HFFc6 (cell line): ENCODE measurements at regions not wholly inside any gene's neighbourhood (a gene's known extent, or its start where the extent isn't known, plus 50 kb on each side); places are given as distances from the start of the nearest gene placed in this dataset.

ENCODE experiments used
- DNase-seq: peaks from one replicate; pipeline ENCODE4 v3.0.0-alpha.2; 2018
- H3K27ac Mint-ChIP-seq: 2 replicates; pipeline ENCODE4 v1.8.0; 2020; ENCODE audit warnings: mild to moderate bottlenecking, mixed read lengths
- H3K27me3 Mint-ChIP-seq: 2 replicates; pipeline ENCODE4 v1.8.0; 2021; ENCODE audit warnings: mild to moderate bottlenecking, moderate library complexity, mixed read lengths; ENCODE audit not compliant: insufficient read depth
- H3K36me3 Mint-ChIP-seq: 2 replicates; pipeline ENCODE4 v1.8.0; 2021; ENCODE audit warnings: low read depth, mixed read lengths
- H3K4me1 Mint-ChIP-seq: 2 replicates; pipeline ENCODE4 v1.8.0; 2020; ENCODE audit warnings: low read depth, mixed read lengths
- H3K4me3 Mint-ChIP-seq: 2 replicates; pipeline ENCODE4 v1.8.0; 2020; ENCODE audit warnings: mild to moderate bottlenecking, moderate library complexity, mixed read lengths
- H3K9me3 Mint-ChIP-seq: 2 replicates; pipeline ENCODE4 v1.8.0; 2020; ENCODE audit warnings: mild to moderate bottlenecking, mixed read lengths
- TF ChIP-seq, protein P1 (sequence below): fragments of 200-600 bp; sonication (generic); IDR thresholded peaks from 2 replicates; pipeline ENCODE4 v1.5.0; 2021; ENCODE audit warnings: antibody characterized with exemption, mild to moderate bottlenecking

DNA sequence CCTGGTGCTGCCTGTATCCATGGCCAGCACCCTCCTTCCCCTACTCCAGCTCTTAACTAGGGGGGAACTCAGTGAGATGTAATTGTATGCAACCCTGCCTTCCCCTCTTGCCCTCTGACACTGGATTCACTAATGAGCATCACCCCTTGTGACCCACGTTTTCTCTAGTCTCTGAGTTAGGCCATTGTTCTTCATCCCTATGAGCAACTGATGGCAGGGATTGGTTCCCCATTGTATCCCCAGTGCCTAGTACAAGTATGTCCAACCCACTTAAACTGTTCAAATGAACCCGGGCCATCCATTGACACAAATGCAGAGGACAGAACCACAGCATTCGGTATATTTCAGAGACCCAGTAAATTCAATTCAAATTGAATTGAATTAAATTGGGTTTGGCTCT, 77.6 kb upstream of the ASTN2 start:
- TF ChIP-seq, protein P1, sequence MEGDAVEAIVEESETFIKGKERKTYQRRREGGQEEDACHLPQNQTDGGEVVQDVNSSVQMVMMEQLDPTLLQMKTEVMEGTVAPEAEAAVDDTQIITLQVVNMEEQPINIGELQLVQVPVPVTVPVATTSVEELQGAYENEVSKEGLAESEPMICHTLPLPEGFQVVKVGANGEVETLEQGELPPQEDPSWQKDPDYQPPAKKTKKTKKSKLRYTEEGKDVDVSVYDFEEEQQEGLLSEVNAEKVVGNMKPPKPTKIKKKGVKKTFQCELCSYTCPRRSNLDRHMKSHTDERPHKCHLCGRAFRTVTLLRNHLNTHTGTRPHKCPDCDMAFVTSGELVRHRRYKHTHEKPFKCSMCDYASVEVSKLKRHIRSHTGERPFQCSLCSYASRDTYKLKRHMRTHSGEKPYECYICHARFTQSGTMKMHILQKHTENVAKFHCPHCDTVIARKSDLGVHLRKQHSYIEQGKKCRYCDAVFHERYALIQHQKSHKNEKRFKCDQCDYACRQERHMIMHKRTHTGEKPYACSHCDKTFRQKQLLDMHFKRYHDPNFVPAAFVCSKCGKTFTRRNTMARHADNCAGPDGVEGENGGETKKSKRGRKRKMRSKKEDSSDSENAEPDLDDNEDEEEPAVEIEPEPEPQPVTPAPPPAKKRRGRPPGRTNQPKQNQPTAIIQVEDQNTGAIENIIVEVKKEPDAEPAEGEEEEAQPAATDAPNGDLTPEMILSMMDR = no peak
- no peak for DNase-seq
- no peaks in the 10 kb centered on the region for H3K36me3 Mint-ChIP-seq
- no peaks in the 10 kb centered on the region; the same call in 1 of the 2 replicates for H3K27me3 Mint-ChIP-seq
- no peak overlapping the region for H3K27ac Mint-ChIP-seq
- H3K4me1 Mint-ChIP-seq = no peaks in the 10 kb centered on the region
- H3K4me3 Mint-ChIP-seq = no peak overlapping the region
- peaks cover 22% of the 10 kb centered on the region for H3K9me3 Mint-ChIP-seq

DNA sequence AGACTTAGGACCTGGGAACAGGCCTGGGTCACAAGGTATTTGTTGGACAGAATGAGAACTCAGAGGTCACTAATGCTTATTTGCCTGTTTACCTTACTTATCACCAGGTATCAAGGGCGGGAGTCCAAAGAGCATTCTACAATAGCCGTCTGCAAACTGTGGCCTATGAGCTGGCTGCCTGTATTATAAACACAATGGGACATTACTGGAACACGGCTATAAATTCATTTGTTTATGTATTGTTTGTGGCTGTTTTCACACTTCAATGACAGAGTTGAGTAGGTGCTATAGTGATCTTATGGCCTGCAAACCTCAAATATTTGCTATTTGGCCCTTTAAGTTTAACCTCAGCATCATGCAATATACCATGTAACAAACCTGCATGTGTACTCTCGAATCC, 76.6 kb upstream of the ASTN2 start:
- Mint-ChIP-seq H3K9me3 (peaks cover 16% of the 10 kb centered on the region), H3K4me3 (no peak overlapping the region), H3K27me3 (no peaks in the 10 kb centered on the region), H3K36me3 (no peaks in the 10 kb centered on the region), H3K27ac (no peak overlapping the region), H3K4me1 (no peaks in the 10 kb centered on the region)
- TF ChIP-seq, protein P1 = no peak
- DNase-seq = no peak

DNA sequence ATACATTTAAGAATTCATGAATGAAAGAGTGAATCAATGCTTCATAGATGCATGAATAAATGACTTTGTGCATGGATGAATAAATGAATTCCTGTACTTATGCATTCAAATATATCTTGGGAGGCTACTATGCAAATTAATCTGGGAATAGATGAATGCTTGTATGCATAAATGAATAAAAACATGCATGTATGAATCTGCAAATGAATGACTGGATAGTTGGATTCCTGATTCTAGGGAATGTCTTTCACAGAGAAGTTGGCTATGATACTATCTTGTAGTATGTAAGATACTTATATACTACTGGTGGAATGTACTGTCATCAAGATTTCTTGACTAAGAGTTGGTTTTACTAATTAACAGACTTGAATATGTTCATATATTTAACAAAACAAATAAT, 75.3 kb upstream of the ASTN2 start:
- H3K36me3 Mint-ChIP-seq = no peaks in the 10 kb centered on the region
- no peaks in the 10 kb centered on the region for H3K4me1 Mint-ChIP-seq
- H3K27ac Mint-ChIP-seq = no peak overlapping the region
- TF ChIP-seq, protein P1 = no peak
- H3K4me3 Mint-ChIP-seq = no peak overlapping the region
- peaks cover 15% of the 10 kb centered on the region for H3K9me3 Mint-ChIP-seq
- H3K27me3 Mint-ChIP-seq = no peaks in the 10 kb centered on the region
- DNase-seq = no peak

DNA sequence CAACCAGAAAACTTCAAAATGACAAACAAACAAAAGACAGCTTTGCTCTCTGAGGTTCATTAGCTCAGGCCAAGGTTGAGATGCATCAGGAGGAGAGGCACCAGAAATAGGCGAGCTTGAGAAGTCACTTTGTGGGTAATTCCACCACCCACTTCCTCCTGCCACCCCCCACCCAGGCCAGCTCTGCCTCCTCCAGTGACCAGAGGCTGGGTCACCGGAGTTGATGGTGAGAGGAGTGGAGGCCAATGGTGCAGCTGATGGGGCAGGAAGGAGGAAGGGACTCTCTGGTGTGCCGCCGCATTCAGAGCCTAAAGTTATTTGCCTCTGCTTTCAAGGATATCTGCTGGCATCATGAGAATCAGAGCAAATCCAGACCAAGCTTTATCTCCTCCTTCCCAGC, 73.8 kb upstream of the ASTN2 start:
- Mint-ChIP-seq H3K9me3 (peaks cover 15% of the 10 kb centered on the region), H3K4me1 (no peaks in the 10 kb centered on the region), H3K4me3 (no peak overlapping the region), H3K27ac (no peak overlapping the region), H3K27me3 (no peaks in the 10 kb centered on the region), H3K36me3 (no peaks in the 10 kb centered on the region)
- no peak for DNase-seq
- TF ChIP-seq, protein P1 = no peak

DNA sequence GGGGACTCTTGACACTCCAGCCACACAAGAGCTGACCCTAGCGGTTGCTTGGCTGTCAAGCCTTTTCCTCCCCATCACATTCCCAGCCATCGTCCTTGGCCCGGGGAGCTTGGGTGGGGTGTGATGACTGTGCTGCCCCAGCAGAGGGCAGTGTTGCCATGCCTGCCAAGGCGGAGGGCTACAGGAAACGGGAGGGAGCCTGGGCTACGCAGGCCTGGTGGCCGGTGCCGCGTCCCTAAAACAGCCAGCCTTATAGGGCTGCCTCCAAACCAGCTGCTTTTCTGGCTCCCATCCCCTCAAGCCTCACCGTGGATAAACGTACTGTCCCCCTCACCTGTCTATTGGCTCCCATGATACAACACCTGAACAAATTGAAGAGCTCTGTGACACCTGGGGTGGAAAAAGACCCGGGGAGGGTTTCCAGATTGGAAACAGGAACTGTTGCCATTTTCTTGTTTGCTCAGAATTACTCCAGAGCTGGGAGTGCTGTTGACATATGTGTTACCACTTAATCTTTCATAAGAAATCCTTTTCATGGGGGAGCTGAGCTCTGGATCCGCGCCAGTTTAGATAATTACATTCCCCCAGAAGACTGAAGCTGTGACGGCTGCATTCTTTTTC, 72.8 kb upstream of the ASTN2 start:
- TF ChIP-seq, protein P1 = peak; percentile 76
- Mint-ChIP-seq H3K27ac (no peak overlapping the region), H3K4me1 (no peaks in the 10 kb centered on the region), H3K9me3 (peaks cover 15% of the 10 kb centered on the region), H3K27me3 (no peaks in the 10 kb centered on the region), H3K4me3 (no peak overlapping the region), H3K36me3 (no peaks in the 10 kb centered on the region)
- no peak for DNase-seq

DNA sequence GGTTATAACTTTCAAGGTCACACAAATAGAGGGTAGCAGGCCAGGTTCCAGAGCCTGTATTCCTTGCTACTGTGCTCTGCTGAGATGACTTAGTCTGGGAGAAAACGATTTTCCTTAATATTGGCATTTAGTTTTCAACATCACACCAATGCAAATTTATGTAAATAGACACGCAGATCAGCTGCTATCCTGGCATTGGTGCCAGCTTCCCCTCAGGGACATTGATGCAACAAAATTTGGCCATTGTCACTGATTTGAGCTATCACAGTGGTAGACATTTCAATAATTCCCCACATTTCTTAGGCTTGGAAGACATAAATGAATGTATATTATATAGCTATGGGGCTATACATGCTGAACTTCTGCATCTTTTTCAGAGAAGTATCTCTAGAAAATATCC, 71.6 kb upstream of the ASTN2 start:
- no peaks in the 10 kb centered on the region for H3K27me3 Mint-ChIP-seq
- DNase-seq = no peak
- no peak overlapping the region for H3K4me3 Mint-ChIP-seq
- TF ChIP-seq, protein P1 = no peak
- H3K27ac Mint-ChIP-seq = no peak overlapping the region
- H3K4me1 Mint-ChIP-seq = no peaks in the 10 kb centered on the region
- H3K9me3 Mint-ChIP-seq = peaks cover 17% of the 10 kb centered on the region
- no peaks in the 10 kb centered on the region for H3K36me3 Mint-ChIP-seq
